Activated CD4-positive, alpha-beta T cell treated with anti-CD3 and anti-CD28 coated beads for 36 hours (primary cell): ENCODE measurements at regions not wholly inside any gene's neighbourhood (a gene's known extent, or its start where the extent isn't known, plus 50 kb on each side); places are given as distances from the start of the nearest gene placed in this dataset.
"Not testable (repeated sequence)": the region's sequence is repeated elsewhere in the genome, so short reads cannot be mapped to it uniquely, and the experiment has no call there.

Experiments
- ATAC-seq: fragments of 200-7000 bp; cut with Tn5 transposase; one replicate; pipeline ENCODE4 v1.10.0; 2021; ENCODE audit warnings: mild to moderate bottlenecking, moderate library complexity
- CTCF ChIA-PET: fragments of 350-600 bp; sonication (Branson Sonifier 250); formaldehyde crosslinking; loops from one replicate; lab custom pipeline; 2021; ENCODE audit warnings: antibody characterized with exemption; lab: Charles Lee
- POLR2A ChIA-PET: fragments of 350-600 bp; sonication (Branson Sonifier 250); formaldehyde crosslinking; loops from one replicate; lab custom pipeline; 2021; ENCODE audit warnings: antibody characterized with exemption, inconsistent platforms; lab: Charles Lee
- DNase-seq: peaks from one replicate; pipeline ENCODE4 v3.0.0-alpha.2; 2020
- H3K27ac Mint-ChIP-seq: one replicate; pipeline ENCODE4 v1.8.0; 2021; ENCODE audit warnings: mixed read lengths
- H3K27me3 Mint-ChIP-seq: one replicate; pipeline ENCODE4 v1.8.0; 2021; ENCODE audit warnings: mixed read lengths
- H3K36me3 Mint-ChIP-seq: one replicate; pipeline ENCODE4 v1.8.0; 2021; ENCODE audit warnings: low read depth, mixed read lengths
- H3K4me1 Mint-ChIP-seq: one replicate; pipeline ENCODE4 v1.8.0; 2021; ENCODE audit warnings: mixed read lengths
- H3K4me3 Mint-ChIP-seq: one replicate; pipeline ENCODE4 v1.8.0; 2021; ENCODE audit warnings: mild to moderate bottlenecking, moderate library complexity, mixed read lengths
- H3K9me3 Mint-ChIP-seq: one replicate; pipeline ENCODE4 v1.8.0; 2021; ENCODE audit warnings: low read depth, mixed read lengths
- intact Hi-C, 2 experiments: fragments of 100-400 bp; cut with DNase I in 1 of 2; cut with micrococcal nuclease in 1 of 2; formaldehyde crosslinking; loops; one replicate each; pipeline versions ENCODE4 v1.14.2 to v1.15.1; 2022 to 2024; cut with DNase I, micrococcal nuclease

GRCh38 chr1:90824551-90824950 lies 107.4 kb upstream of the BARHL2 start:
- H3K4me1 Mint-ChIP-seq: no peaks in the 10 kb centered on the region
- POLR2A ChIA-PET: no interaction called here
- no peaks in the 10 kb centered on the region for H3K36me3 Mint-ChIP-seq
- H3K4me3 Mint-ChIP-seq: no peak overlapping the region
- CTCF ChIA-PET: interaction anchor here (0.6 kb wide), 1 partner anchor 227 kb away, joined by 5 read pairs; no protein-coding TSS in a partner anchor
- intact Hi-C loops: no loop called here
- H3K27ac Mint-ChIP-seq: no peak overlapping the region
- no peak for DNase-seq
- ATAC-seq: no peak
- H3K9me3 Mint-ChIP-seq: no peaks in the 10 kb centered on the region
- H3K27me3 Mint-ChIP-seq: peaks cover 39% of the 10 kb centered on the region

DNA sequence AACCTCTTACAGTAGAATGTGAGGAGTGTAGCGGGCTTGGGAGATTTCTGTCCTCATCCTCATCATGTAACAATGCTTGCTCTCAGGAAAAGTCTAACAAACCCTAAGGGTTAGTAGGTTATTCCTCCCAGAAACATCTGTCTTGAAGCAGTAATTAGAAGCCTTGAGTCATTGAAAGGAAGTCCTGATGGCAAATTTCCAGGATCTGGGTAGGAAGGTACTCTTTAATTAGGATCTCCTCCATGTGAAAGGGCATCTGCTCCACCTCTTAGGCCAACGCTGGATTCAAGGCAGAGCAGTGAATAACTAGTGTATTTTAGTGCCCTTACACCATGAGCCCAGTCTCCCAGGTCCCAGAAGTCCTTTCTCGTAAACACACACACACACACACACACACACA lies 106.6 kb upstream of the BARHL2 start:
- CTCF ChIA-PET: no interaction called here
- POLR2A ChIA-PET: no interaction called here
- H3K4me1 Mint-ChIP-seq: no peaks in the 10 kb centered on the region
- no peak overlapping the region for H3K27ac Mint-ChIP-seq
- DNase-seq (no peak), ATAC-seq (no peak)
- H3K4me3 Mint-ChIP-seq: no peak overlapping the region
- H3K27me3 Mint-ChIP-seq: peaks cover 35% of the 10 kb centered on the region
- H3K9me3 Mint-ChIP-seq: no peaks in the 10 kb centered on the region
- H3K36me3 Mint-ChIP-seq: no peaks in the 10 kb centered on the region
- intact Hi-C loops: no loop called here

- ATAC-seq (no peak), DNase-seq (no peak)
- ChIA-PET CTCF (no interaction called here), POLR2A (no interaction called here)
- no peak overlapping the region for H3K27ac Mint-ChIP-seq
- no peaks in the 10 kb centered on the region for H3K4me1 Mint-ChIP-seq
- intact Hi-C loops: no loop called here
- peaks cover 32% of the 10 kb centered on the region for H3K27me3 Mint-ChIP-seq
- H3K9me3 Mint-ChIP-seq: no peaks in the 10 kb centered on the region
- no peak overlapping the region for H3K4me3 Mint-ChIP-seq
- H3K36me3 Mint-ChIP-seq: no peaks in the 10 kb centered on the region
Measured at GRCh38 chr1:90821788-90822359, 104.8 kb upstream of the BARHL2 start.

GRCh38 chr1:90821152-90821787 lies 104.2 kb upstream of the BARHL2 start:
- H3K27me3 Mint-ChIP-seq: peaks cover 32% of the 10 kb centered on the region
- no peak for ATAC-seq
- no peaks in the 10 kb centered on the region for H3K9me3 Mint-ChIP-seq
- no peak for DNase-seq
- intact Hi-C loops: no loop called here
- no peaks in the 10 kb centered on the region for H3K36me3 Mint-ChIP-seq
- H3K27ac Mint-ChIP-seq: no peak overlapping the region
- no peaks in the 10 kb centered on the region for H3K4me1 Mint-ChIP-seq
- ChIA-PET CTCF (no interaction called here), POLR2A (interaction anchor here (0.8 kb wide), 1 partner anchor 458 kb away, joined by 3 read pairs; no protein-coding TSS in a partner anchor)
- no peak overlapping the region for H3K4me3 Mint-ChIP-seq

DNA sequence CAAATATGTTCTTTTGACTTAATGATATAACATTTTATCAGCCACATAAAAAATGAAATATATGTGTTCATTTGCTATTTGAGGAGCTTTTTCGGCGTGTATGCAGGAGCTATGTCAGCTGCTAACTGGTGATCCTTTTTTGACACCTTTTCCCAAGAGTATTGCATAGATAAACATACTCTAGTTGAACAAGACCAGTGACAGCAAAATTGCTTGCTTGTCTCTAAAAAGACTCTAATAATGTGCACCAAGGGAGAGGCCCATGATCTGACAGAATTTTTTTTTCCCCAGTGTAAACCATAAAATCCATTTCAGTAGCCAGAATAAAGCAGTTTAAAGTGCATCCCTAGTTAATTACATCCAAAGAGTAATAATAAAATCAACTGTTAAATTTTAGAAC lies 103.6 kb upstream of the BARHL2 start:
- POLR2A ChIA-PET: interaction anchor here (0.8 kb wide), 1 partner anchor 457 kb away, joined by 3 read pairs; no protein-coding TSS in a partner anchor
- no peaks in the 10 kb centered on the region for H3K36me3 Mint-ChIP-seq
- no peak overlapping the region for H3K27ac Mint-ChIP-seq
- peaks cover 36% of the 10 kb centered on the region for H3K27me3 Mint-ChIP-seq
- H3K4me1 Mint-ChIP-seq: no peaks in the 10 kb centered on the region
- ATAC-seq: no peak
- H3K9me3 Mint-ChIP-seq: no peaks in the 10 kb centered on the region
- H3K4me3 Mint-ChIP-seq: no peak overlapping the region
- no peak for DNase-seq
- intact Hi-C loops: no loop called here
- CTCF ChIA-PET: interaction anchor here (0.5 kb wide), 1 partner anchor 53 kb away, joined by 3 read pairs; no protein-coding TSS in a partner anchor

DNA sequence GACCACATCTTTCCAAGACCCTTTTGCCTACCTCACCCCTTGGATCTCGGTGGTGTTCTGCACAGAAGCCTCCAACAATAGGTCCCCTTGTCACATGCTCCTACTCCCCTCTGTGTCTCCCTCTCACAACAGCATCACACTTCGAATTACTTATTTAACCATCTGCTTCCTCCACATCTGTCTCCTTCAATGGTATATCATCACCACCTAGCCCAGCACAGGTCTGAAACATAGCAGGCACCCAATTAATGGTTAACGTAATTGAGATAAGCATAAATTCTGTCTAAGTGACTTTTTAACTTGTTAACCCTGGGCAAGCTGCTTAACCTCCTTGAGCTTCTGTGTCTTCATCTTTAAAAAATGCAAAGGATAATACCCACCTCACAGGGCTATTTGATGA lies 100.3 kb upstream of the BARHL2 start:
- Mint-ChIP-seq H3K4me3 (no peak overlapping the region), H3K27ac (no peak overlapping the region), H3K36me3 (no peaks in the 10 kb centered on the region), H3K9me3 (no peaks in the 10 kb centered on the region), H3K4me1 (no peaks in the 10 kb centered on the region), H3K27me3 (peaks cover 17% of the 10 kb centered on the region)
- ChIA-PET CTCF (no interaction called here), POLR2A (no interaction called here)
- ATAC-seq (no peak), DNase-seq (no peak)
- intact Hi-C loops: no loop called here

GRCh38 chr1:90812237-90812636 lies 95.1 kb upstream of the BARHL2 start:
- H3K27ac Mint-ChIP-seq, H3K36me3 Mint-ChIP-seq, H3K9me3 Mint-ChIP-seq, POLR2A ChIA-PET, H3K4me3 Mint-ChIP-seq, ATAC-seq, intact Hi-C loops, DNase-seq, H3K4me1 Mint-ChIP-seq: not testable (repeated sequence)
- peaks cover 24% of the 10 kb centered on the region for H3K27me3 Mint-ChIP-seq
- CTCF ChIA-PET: interaction anchor here (1.4 kb wide), 1 partner anchor 20 kb away, joined by 6 read pairs; no protein-coding TSS in a partner anchor

DNA sequence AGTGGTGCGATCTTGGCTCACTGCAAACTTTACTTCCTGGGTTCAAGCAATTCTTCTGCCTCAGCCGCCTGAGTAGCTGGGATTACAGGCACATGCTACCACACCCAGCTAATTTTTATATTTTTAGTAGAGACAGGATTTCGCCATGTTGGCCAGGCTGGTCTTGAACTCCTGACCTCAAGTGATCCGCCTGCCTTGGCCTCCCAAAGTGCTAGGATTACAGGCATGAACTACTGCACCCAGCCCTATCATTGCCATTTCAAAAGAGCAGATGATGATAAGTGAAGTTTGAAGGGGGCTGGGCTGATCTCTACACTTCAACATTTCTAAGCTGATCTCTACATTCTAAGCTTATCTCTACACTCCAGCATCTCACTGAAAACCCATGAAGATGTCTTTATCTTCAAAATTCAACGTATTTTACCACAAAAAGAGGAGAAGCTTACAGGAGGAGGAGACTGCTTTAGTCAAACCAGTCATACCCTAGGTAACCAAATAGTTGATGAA lies 94.4 kb upstream of the BARHL2 start:
- POLR2A ChIA-PET, ATAC-seq, H3K27ac Mint-ChIP-seq, H3K4me1 Mint-ChIP-seq, H3K4me3 Mint-ChIP-seq, DNase-seq, intact Hi-C loops, H3K36me3 Mint-ChIP-seq, H3K9me3 Mint-ChIP-seq: not testable (repeated sequence)
- H3K27me3 Mint-ChIP-seq: peaks cover 25% of the 10 kb centered on the region
- CTCF ChIA-PET: interaction anchor here (0.7 to 1.4 kb wide), 2 partner anchors 21 to 199 kb away, joined by 3 to 6 read pairs; no protein-coding TSS in a partner anchor

DNA sequence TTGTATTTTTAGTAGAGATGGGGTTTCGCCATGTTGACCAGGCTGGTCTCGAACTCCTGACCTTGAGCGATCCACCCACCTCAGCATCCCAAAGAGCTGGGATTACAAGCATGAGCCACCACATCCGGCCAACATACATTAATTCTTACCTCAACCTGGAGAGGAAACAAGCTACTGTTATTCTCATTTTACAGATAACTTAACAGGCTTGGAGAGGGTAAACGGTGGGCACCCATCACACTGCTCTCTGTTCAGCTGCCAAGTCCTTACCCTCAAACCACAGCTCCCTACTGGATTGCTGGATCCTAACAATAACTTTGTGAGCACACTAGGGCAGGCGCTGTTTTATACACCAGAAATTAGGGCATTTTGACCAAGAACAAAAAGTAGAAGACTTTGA lies 93.6 kb upstream of the BARHL2 start:
- Mint-ChIP-seq H3K27ac (no peak overlapping the region), H3K9me3 (no peaks in the 10 kb centered on the region), H3K4me1 (no peaks in the 10 kb centered on the region), H3K4me3 (no peak overlapping the region), H3K27me3 (peaks cover 23% of the 10 kb centered on the region), H3K36me3 (no peaks in the 10 kb centered on the region)
- POLR2A ChIA-PET: no interaction called here
- intact Hi-C loops: no loop called here
- ATAC-seq (no peak), DNase-seq (no peak)
- CTCF ChIA-PET: interaction anchor here (0.7 to 1.4 kb wide), 2 partner anchors 22 to 200 kb away, joined by 3 to 6 read pairs; no protein-coding TSS in a partner anchor

GRCh38 chr1:90809996-90810395 lies 92.9 kb upstream of the BARHL2 start:
- POLR2A ChIA-PET: no interaction called here
- H3K27me3 Mint-ChIP-seq: peaks cover 28% of the 10 kb centered on the region
- CTCF ChIA-PET: no interaction called here
- DNase-seq (no peak), ATAC-seq (no peak)
- intact Hi-C loops: no loop called here
- H3K27ac Mint-ChIP-seq: no peak overlapping the region
- H3K4me1 Mint-ChIP-seq: no peaks in the 10 kb centered on the region
- H3K36me3 Mint-ChIP-seq: no peaks in the 10 kb centered on the region
- no peaks in the 10 kb centered on the region for H3K9me3 Mint-ChIP-seq
- H3K4me3 Mint-ChIP-seq: no peak overlapping the region

GRCh38 chr1:90809093-90809492 lies 92.0 kb upstream of the BARHL2 start:
- intact Hi-C loops: no loop called here
- ChIA-PET CTCF (no interaction called here), POLR2A (no interaction called here)
- no peak overlapping the region for H3K4me3 Mint-ChIP-seq
- H3K4me1 Mint-ChIP-seq: no peaks in the 10 kb centered on the region
- peaks cover 30% of the 10 kb centered on the region for H3K27me3 Mint-ChIP-seq
- DNase-seq (no peak), ATAC-seq (no peak)
- no peaks in the 10 kb centered on the region for H3K36me3 Mint-ChIP-seq
- H3K9me3 Mint-ChIP-seq: no peaks in the 10 kb centered on the region
- H3K27ac Mint-ChIP-seq: no peak overlapping the region

GRCh38 chr1:90807329-90807728 lies 90.2 kb upstream of the BARHL2 start:
- intact Hi-C loops: no loop called here
- Mint-ChIP-seq H3K4me1 (no peaks in the 10 kb centered on the region), H3K27me3 (peaks cover 33% of the 10 kb centered on the region), H3K27ac (no peak overlapping the region), H3K4me3 (no peak overlapping the region), H3K36me3 (no peaks in the 10 kb centered on the region), H3K9me3 (no peaks in the 10 kb centered on the region)
- POLR2A ChIA-PET: no interaction called here
- DNase-seq (no peak), ATAC-seq (no peak)
- CTCF ChIA-PET: interaction anchor here (0.7 kb wide), 1 partner anchor 9 kb away, joined by 3 read pairs; no protein-coding TSS in a partner anchor
